HepG2 (cell line): ENCODE measurements at regions not wholly inside any gene's neighbourhood (a gene's known extent, or its start where the extent isn't known, plus 50 kb on each side); places are given as distances from the start of the nearest gene placed in this dataset.

Experiments
- BORCS8-MEF2B ChIP-seq: sonication (generic); formaldehyde crosslinking; IDR thresholded peaks from 2 replicates; pipeline ENCODE4 v1.8.0; 2022; ENCODE audit warnings: mild to moderate bottlenecking, missing genetic modification reagents
- DPF2 ChIP-seq: sonication (generic); formaldehyde crosslinking; IDR thresholded peaks from 2 replicates; pipeline ENCODE4 v1.4.0; 2020; ENCODE audit warnings: mild to moderate bottlenecking, low read depth, missing genetic modification reagents, borderline replicate concordance
- EED ChIP-seq: sonication (generic); formaldehyde crosslinking; IDR thresholded peaks from 2 replicates; pipeline ENCODE4 v1.5.0; 2020; ENCODE audit warnings: mild to moderate bottlenecking, missing genetic modification reagents
- ELF3 ChIP-seq: IDR thresholded peaks from 2 replicates; pipeline ENCODE4 v1.6.1; 2016; ENCODE audit warnings: missing genetic modification reagents, missing compliant biosample characterization
- ETV5 ChIP-seq: IDR thresholded peaks from 2 replicates; pipeline ENCODE4 v1.6.1; 2018; ENCODE audit warnings: missing biosample characterization, missing genetic modification reagents, inconsistent platforms, borderline replicate concordance
- GTF2F1 ChIP-seq: fragments of 150-350 bp; IDR thresholded peaks from 2 replicates; pipeline ENCODE4 v1.6.1; 2014; ENCODE audit warnings: low read length
- KLF12 ChIP-seq: sonication (generic); formaldehyde crosslinking; IDR thresholded peaks from 2 replicates; pipeline ENCODE4 v1.4.0; 2020; ENCODE audit warnings: missing genetic modification reagents, borderline replicate concordance
- ONECUT2 ChIP-seq: sonication (generic); formaldehyde crosslinking; IDR thresholded peaks from 2 replicates; pipeline ENCODE4 v1.4.0; 2020; ENCODE audit warnings: missing genetic modification reagents
- ZNF160 ChIP-seq: sonication (generic); formaldehyde crosslinking; IDR thresholded peaks from 2 replicates; pipeline ENCODE4 v1.8.0; 2022; ENCODE audit warnings: mild to moderate bottlenecking, inconsistent platforms, missing genetic modification reagents
- ZNF629 ChIP-seq: sonication (generic); formaldehyde crosslinking; conservative IDR thresholded peaks from 2 replicates; pipeline ENCODE4 v1.5.0; 2020; ENCODE audit warnings: missing genetic modification reagents
- TF ChIP-seq, protein P1 (sequence below): sonication (generic); formaldehyde crosslinking; IDR thresholded peaks from 2 replicates; pipeline ENCODE4 v1.4.0; 2020; ENCODE audit warnings: mild to moderate bottlenecking, missing genetic modification reagents
- TF ChIP-seq, protein P2 (sequence below), 2 experiments: fragments of 450-650 bp in 1 of 2; sonication (generic) in 1 of 2; formaldehyde crosslinking in 1 of 2; IDR thresholded peaks; 2 replicates each; pipeline versions ENCODE4 v1.6.1 to v1.8.0; 2016 to 2022; ENCODE audit warnings: antibody characterized with exemption in 1 of 2, mild to moderate bottlenecking in 1 of 2, missing genetic modification reagents in 1 of 2

DNA sequence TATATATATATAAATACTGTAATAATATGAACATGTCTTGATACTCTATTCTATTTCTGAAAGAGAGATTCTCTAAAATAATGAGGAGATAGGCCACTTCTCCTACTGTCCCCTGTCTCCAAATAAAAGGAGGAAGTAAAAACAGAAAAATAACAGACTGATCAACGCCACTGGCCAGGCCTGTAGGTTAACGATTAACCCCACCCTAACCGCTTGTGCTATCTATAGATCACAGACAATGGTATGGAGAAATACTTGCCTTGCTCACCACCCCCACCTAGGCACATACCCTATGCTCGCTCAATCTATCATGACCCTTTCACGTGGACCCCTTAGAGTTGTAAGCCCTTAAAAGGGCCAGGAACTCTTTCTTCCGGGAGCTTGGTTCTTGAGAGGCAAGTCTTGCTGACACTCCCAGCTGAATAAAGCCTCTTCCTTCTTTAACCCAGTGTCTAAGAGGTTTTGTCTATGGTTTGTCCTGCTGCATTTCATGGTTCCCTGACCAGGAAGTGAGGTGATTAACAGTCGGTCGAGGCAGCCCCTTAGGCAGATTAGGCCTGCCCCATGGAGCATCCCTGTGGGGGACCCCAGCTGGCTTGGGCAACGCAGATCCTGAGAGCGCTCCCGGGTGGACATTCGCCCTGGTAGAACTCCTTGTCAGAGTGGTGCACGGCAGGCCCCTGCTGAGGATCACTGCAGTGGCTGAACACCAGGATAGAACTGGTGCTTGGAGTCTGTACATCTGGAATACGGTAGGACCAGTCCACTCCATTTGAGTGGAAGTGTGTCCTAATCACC lies 521.8 kb upstream of the CNTN3 start (continued):
- TF ChIP-seq ELF3 (CRISPR knock-in tag): peak; percentile 91
- no peak for TF ChIP-seq ZNF160
- TF ChIP-seq ZNF629 (CRISPR knock-in tag): no peak
- no peak for TF ChIP-seq DPF2 (CRISPR knock-in tag)
- TF ChIP-seq, protein P1, sequence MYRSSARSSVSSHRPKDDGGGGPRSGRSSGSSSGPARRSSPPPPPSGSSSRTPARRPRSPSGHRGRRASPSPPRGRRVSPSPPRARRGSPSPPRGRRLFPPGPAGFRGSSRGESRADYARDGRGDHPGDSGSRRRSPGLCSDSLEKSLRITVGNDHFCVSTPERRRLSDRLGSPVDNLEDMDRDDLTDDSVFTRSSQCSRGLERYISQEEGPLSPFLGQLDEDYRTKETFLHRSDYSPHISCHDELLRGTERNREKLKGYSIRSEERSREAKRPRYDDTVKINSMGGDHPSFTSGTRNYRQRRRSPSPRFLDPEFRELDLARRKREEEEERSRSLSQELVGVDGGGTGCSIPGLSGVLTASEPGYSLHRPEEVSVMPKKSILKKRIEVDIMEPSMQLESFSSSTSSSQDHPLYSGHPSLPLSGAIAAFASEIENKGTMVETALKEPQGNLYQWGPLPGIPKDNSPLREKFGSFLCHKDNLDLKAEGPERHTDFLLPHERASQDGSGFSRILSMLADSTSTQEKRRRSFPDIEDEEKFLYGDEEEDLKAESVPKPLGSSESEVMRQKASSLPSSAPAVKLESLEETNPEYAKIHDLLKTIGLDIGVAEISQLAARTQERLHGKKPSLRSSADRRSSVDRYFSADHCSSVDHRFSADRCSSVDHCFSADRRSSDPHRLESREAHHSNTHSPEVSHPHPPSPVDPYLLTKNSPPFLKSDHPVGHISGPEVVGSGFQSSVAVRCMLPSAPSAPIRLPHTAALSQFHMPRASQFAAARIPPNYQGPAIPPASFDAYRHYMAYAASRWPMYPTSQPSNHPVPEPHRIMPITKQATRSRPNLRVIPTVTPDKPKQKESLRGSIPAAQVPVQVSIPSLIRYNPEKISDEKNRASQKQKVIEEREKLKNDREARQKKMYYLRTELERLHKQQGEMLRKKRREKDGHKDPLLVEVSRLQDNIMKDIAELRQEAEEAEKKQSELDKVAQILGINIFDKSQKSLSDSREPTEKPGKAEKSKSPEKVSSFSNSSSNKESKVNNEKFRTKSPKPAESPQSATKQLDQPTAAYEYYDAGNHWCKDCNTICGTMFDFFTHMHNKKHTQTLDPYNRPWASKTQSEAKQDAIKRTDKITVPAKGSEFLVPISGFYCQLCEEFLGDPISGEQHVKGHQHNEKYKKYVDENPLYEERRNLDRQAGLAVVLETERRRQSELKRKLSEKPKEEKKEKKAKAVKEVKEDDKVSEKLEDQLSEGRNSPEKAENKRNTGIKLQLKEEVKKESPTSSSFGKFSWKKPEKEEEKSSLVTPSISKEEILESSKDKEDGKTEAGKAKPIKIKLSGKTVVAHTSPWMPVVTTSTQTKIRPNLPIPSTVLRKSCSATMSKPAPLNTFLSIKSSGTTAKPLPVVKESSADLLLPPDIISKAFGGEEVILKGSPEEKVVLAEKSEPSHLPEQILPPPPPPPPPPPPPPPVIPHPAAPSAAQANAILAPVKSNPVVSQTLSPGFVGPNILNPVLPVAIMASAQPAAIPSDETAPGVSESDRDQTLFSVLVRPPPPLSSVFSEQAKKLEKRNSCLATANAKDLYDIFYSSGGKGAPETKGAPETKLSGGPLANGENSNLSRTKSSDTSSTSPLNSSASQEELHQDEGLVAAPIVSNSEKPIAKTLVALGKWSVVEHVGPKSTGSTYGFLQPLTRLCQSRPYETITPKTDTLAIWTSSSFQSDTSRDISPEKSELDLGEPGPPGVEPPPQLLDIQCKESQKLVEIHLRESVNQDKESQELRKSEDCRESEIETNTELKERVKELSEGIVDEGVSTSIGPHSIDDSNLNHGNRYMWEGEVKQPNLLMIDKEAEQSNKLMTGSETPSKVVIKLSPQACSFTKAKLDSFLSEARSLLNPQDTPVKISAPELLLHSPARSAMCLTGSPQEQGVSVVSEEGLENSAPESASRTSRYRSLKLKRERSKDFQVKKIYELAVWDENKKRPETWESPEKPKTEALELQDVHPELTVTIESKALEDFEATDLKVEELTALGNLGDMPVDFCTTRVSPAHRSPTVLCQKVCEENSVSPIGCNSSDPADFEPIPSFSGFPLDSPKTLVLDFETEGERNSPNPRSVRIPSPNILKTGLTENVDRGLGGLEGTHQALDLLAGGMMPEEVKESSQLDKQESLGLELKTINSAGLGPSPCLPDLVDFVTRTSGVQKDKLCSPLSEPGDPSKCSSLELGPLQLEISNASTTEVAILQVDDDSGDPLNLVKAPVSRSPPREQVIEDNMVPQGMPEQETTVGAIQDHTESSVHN (CRISPR knock-in tag): no peak
- TF ChIP-seq EED: no peak
- no peak for TF ChIP-seq ETV5 (CRISPR knock-in tag)
- TF ChIP-seq GTF2F1: no peak
- no peak for TF ChIP-seq KLF12
- TF ChIP-seq, protein P2, sequence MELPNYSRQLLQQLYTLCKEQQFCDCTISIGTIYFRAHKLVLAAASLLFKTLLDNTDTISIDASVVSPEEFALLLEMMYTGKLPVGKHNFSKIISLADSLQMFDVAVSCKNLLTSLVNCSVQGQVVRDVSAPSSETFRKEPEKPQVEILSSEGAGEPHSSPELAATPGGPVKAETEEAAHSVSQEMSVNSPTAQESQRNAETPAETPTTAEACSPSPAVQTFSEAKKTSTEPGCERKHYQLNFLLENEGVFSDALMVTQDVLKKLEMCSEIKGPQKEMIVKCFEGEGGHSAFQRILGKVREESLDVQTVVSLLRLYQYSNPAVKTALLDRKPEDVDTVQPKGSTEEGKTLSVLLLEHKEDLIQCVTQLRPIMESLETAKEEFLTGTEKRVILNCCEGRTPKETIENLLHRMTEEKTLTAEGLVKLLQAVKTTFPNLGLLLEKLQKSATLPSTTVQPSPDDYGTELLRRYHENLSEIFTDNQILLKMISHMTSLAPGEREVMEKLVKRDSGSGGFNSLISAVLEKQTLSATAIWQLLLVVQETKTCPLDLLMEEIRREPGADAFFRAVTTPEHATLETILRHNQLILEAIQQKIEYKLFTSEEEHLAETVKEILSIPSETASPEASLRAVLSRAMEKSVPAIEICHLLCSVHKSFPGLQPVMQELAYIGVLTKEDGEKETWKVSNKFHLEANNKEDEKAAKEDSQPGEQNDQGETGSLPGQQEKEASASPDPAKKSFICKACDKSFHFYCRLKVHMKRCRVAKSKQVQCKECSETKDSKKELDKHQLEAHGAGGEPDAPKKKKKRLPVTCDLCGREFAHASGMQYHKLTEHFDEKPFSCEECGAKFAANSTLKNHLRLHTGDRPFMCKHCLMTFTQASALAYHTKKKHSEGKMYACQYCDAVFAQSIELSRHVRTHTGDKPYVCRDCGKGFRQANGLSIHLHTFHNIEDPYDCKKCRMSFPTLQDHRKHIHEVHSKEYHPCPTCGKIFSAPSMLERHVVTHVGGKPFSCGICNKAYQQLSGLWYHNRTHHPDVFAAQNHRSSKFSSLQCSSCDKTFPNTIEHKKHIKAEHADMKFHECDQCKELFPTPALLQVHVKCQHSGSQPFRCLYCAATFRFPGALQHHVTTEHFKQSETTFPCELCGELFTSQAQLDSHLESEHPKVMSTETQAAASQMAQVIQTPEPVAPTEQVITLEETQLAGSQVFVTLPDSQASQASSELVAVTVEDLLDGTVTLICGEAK (IDR thresholded peaks at IDR 0.05): no peak
- TF ChIP-seq, protein P2 (CRISPR knock-in tag; IDR thresholded peaks at IDR 0.05): no peak
- no peak for TF ChIP-seq BORCS8-MEF2B
- TF ChIP-seq ONECUT2 (CRISPR knock-in tag): no peak
